WI38 (cell line): ENCODE measurements at regions not wholly inside any gene's neighbourhood (a gene's known extent, or its start where the extent isn't known, plus 50 kb on each side); places are given as distances from the start of the nearest gene placed in this dataset.

ENCODE experiments used
- H3K4me3 ChIP-seq: 2 replicates; pipeline ENCODE4 v1.5.1; 2011; ENCODE audit warnings: low read depth, mild to moderate bottlenecking, control low read depth, low read length
- TF ChIP-seq, protein P1 (sequence below): IDR thresholded peaks from 2 replicates; pipeline ENCODE4 v1.5.1; 2012; ENCODE audit warnings: low read depth, mild to moderate bottlenecking, control low read depth, low read length

DNA sequence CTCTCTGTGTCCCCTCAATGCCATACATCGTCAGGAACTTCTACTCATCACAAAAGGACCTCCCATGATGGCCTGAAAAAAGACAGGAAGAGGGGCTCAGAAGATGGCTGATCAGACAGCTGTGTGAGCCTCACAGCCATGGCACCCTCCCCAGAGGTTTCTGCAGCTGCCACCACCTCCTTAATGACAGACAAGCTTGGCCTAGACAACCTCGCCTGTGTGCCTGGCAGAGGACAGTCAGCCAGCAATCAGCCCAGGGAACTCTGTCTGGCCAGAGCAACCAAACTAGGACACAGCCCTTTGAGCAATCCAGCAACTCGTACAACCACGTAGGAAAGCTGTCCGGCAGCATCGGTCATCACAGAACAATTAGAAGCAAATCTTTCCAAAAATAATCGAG, 54.2 kb upstream of the MED9 start:
- TF ChIP-seq, protein P1, sequence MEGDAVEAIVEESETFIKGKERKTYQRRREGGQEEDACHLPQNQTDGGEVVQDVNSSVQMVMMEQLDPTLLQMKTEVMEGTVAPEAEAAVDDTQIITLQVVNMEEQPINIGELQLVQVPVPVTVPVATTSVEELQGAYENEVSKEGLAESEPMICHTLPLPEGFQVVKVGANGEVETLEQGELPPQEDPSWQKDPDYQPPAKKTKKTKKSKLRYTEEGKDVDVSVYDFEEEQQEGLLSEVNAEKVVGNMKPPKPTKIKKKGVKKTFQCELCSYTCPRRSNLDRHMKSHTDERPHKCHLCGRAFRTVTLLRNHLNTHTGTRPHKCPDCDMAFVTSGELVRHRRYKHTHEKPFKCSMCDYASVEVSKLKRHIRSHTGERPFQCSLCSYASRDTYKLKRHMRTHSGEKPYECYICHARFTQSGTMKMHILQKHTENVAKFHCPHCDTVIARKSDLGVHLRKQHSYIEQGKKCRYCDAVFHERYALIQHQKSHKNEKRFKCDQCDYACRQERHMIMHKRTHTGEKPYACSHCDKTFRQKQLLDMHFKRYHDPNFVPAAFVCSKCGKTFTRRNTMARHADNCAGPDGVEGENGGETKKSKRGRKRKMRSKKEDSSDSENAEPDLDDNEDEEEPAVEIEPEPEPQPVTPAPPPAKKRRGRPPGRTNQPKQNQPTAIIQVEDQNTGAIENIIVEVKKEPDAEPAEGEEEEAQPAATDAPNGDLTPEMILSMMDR = no peak
- no peak overlapping the region for H3K4me3 ChIP-seq

DNA sequence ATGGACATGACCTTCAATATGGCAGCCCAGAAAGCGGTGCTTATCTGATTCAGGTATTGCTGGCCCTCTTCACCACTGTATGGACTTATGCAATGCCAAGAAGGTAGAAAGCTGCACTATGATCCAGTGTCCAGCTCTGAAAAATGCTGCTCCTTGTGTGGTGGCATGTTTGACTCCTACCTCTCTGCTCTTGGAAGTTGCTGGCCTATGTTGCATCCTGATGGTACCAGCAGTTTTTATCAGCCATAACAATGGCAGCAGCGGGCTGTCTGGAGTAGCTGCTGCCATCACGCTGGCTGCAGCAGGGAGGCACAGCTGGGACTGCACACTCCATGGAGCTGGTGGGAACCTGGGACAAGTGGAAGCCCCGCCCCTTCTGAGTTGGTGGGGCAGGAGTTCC, 53.1 kb upstream of the MED9 start:
- TF ChIP-seq, protein P1 = no peak
- no peak overlapping the region for H3K4me3 ChIP-seq

DNA sequence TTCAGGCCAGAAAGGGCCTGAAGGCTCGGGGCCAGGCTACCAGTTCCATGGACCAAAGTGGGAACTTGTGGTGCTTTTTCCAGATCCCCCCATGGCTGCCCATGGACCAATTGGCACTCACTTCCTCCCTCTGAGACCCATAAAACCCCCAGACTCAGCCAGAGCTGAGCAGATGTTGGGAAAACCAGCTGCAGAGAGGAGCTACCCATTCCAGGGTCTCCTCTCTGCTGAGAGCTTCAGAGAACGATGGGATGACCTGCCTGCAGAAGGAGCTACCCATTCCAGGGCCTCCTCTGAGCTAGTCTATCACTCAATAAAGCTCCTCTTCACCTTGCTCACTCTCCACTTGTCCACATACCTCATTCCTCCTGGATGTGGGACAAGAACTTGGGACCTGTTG, 52.2 kb upstream of the MED9 start:
- no peak overlapping the region for H3K4me3 ChIP-seq
- TF ChIP-seq, protein P1 = no peak

DNA sequence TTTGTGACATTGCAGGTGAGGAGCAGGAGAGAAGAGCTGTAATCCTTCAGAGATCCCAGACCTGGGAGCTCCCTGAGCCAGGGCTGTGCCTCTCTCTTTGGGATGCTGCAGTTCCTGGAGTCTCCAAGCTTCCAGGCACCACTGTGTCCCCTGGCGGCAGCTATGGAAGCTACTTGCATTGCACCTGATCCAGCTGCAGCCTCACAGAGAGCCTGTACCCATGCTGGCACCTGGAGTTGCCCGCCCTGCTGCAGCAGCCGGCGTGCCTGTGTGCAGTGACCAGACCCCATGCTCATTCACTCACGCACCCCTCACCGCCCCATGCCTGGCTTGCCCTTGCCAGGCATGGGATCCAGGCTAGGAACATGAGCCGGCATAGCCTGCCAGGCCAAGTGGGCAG, 51.8 kb upstream of the MED9 start:
- TF ChIP-seq, protein P1 = no peak
- no peak overlapping the region for H3K4me3 ChIP-seq

DNA sequence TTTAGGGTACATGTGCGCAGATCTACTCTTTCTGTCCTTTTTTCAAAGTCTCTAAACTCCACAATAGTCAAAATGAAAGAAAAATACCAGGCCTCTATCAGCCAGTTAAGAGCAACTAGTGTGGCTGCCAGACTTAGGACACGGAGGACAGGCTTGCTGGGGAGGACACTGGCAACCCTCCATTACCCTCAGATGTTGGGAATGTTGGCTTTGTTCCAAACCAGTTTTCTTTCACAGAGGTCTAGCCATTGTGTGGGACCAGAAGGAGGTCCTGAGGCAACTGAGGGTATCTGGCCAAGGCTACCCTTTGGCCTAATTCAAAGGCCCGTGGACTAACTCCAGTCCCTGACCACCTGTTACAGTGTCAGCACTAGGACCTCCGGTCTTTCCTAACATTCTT, 51.2 kb upstream of the MED9 start:
- no peak overlapping the region for H3K4me3 ChIP-seq
- TF ChIP-seq, protein P1 = no peak

DNA sequence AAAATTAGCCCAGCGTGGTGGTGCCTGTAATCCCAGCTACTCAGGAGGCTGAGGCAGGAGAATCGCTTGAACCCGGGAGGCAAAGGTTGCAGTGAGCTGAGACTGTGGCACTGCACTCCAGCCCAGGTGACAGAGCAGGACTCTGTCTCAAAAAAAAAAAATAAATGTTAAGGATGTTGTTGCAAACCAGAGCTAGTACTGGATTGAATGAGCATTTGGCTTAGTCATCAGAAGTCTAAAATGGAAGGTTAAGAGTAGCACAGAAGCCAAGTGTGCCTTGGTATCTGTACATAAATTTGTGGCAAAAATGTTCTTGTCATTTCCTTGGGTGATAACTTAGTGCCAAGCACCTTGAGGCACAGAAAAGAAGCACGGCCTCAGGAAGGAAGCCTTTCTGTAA, 50.6 kb upstream of the MED9 start:
- no peak overlapping the region for H3K4me3 ChIP-seq
- TF ChIP-seq, protein P1 = no peak
